ENCODE measurements at regions not wholly inside any gene's neighbourhood (a gene's known extent, or its start where the extent isn't known, plus 50 kb on each side); places are given as distances from the start of the nearest gene placed in this dataset.
A peak's percentile ranks its signal among the peaks of the same experiment; 100 is the strongest.

DNA sequence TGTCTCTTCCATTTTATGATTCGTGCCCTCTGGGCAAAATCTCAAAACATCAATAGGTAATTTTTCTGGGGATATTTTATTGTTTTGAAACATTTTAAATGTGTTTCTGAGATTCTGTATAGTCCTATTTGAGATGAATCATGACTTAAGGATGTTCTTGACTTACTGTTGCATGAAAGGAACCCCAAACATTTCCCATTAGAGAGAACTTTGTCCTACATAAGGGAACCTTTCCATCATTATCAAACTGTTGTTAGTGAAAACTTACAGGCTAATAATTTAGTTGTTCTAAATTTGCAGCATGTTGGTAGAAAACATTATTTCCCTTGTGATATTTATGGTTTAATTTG is 523.3 kb downstream of the PPARGC1A start:
- no peak overlapping the region for H3K4me3 ChIP-seq (ENCODE audit: low read depth, low read length)
- DNase-seq (ENCODE audit: low read depth): no peak

DNA sequence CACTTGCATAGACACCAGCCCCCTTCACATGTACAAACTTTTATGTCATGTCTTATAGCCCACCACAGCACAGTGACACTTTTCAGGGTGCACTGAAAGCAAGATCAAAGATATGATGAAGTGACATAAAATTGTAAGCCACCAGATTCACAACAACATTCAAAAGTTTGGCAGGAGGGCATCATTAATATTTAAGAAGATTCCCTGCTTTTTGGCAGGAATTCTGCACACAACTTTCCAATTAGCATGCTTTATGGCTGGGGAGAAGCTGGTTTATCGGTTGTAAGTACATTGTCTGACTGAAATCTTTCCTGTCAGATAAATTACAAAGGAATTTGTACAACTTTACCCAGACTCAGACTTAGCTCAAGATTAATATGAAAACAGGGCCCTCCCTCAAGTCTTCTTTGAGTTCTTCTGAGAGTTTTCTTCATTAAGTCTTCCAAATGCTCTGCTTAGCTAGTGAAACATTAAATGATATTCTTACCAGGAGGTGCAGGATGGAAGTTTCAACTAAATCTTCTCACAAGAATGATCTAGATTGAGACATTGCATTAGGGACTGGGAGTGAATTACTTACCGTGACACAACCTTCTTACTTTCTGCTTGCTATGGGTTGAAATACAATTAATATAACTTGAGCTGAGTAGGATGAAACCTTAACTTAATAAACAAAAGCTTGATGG is 523.8 kb downstream of the PPARGC1A start:
- no peak overlapping the region for H3K4me3 ChIP-seq (ENCODE audit: low read depth, low read length)
- no peak for DNase-seq (ENCODE audit: low read depth)

DNA sequence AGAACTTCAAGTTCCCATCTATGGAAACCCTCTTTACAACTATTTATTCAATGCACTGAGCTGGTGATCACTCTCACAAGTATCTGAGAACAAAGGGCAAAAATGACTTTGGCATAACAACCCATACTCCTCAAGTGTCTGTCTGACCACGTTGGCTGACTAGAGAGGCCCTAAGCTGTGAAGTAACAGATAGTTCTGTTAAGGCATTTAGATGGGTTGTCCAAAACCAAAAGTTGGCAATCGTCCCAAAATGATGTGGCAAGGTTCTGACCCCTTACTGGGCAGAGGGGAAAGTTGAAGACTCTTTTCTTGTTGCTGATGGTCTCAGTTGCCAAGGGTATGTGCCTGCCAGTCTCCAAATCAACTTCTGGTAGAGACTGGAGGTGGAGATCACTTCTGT is 524.8 kb downstream of the PPARGC1A start:
- no peak for DNase-seq (ENCODE audit: low read depth)
- H3K4me3 ChIP-seq (ENCODE audit: low read depth, low read length): no peak overlapping the region

DNA sequence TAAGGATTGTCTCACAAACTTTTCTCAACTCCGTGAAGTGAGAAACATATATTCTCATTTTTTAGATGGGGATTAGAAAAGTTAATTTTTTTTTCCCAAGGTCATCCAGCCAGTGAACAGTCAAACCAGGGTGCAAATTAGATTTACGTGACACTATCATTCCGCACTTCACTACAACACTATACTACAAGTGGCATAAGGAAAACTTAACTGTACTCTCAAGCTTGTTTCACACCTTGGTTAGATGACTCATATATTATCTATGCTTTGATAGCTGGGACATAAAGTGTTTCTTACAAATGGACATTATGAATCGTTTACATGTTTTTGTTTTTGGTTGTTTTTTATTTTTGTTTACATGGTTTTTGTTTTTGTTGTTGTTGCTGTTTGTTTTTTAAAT is 525.7 kb downstream of the PPARGC1A start:
- DNase-seq (ENCODE audit: low read depth): no peak
- no peak overlapping the region for H3K4me3 ChIP-seq (ENCODE audit: low read depth, low read length)

DNA sequence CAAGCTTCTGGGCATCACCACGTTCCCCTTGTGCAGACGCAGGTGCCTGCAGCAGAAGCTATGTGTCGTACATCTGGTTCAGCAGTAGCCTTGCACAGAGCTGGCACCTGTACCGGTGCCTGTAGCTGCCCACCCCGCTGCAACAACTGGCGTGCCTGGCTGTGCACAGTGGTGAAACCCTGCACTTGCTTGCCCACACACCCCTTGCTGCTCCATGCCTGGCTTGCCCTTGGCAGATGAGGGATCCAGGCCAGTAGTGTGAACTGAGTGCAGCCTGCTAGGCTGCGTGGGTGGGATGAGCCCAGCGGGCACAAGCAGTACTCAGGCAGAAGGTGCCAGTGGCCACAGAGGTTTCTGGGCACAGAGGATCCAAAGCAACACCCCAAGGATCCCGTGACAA is 528.4 kb downstream of the PPARGC1A start:
- no peak for DNase-seq (ENCODE audit: low read depth)
- no peak overlapping the region for H3K4me3 ChIP-seq (ENCODE audit: low read depth, low read length)

DNA sequence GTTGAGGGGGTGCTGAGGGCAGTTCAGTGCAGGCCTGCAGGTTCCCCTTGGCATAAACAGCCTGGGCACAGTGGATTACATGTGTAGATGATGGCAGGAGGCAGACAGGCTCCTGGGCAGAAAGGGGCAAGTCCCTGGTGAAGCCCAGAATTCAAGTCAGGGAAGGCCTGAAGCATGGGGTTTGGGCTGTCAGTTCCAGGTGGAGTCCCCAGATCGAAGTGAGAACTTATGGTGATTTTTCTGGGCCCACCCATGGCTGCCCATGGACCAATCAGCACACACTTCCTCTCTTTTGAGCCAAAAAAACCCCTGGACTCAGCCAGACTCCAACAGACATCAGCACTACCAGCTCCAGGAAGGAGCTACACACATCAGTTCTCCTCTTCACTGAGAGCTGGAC is 529.1 kb downstream of the PPARGC1A start:
- no peak overlapping the region for H3K4me3 ChIP-seq (ENCODE audit: low read depth, low read length)
- DNase-seq (ENCODE audit: low read depth): no peak

DNA sequence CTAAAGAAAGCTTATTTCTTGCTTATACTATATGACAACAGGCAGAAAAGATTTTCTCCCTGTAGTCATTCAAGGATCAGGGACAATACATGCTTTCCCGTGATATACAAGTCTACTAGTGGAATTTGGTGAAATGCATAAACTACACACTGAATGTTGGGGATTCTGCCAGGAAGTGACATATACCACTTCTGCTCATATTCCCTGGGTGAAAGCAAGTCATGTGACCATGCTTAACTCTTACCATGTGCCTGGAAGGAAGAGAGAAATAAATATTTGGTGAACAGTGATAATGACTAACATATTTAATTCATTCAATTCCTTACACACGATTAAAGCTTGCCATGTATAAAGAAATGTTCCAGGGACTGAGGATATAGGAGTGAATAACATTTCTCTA is 534.6 kb downstream of the PPARGC1A start:
- no peak overlapping the region for H3K4me3 ChIP-seq (ENCODE audit: low read depth, low read length)
- no peak for DNase-seq (ENCODE audit: low read depth)

DNA sequence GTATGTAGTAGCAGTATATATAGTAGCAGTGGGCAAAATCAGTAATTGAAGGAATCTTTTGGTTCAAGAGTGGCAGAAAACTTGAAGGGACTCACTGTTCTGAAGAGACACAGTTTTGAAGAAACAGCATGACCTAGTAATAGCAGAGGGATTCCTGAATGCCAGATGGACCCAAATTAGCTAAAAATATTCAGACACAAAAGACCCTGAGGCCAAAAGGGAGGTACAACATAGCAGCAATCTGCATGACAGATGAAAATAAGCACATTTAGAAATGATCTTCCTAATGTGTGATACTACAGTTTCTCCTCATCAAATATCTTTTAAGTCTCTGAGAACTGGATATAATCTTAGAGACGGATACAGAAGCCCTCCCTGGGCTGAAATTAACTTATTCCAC is 536.6 kb downstream of the PPARGC1A start:
- no peak overlapping the region for H3K4me3 ChIP-seq (ENCODE audit: low read depth, low read length)
- DNase-seq (ENCODE audit: low read depth): no peak

DNA sequence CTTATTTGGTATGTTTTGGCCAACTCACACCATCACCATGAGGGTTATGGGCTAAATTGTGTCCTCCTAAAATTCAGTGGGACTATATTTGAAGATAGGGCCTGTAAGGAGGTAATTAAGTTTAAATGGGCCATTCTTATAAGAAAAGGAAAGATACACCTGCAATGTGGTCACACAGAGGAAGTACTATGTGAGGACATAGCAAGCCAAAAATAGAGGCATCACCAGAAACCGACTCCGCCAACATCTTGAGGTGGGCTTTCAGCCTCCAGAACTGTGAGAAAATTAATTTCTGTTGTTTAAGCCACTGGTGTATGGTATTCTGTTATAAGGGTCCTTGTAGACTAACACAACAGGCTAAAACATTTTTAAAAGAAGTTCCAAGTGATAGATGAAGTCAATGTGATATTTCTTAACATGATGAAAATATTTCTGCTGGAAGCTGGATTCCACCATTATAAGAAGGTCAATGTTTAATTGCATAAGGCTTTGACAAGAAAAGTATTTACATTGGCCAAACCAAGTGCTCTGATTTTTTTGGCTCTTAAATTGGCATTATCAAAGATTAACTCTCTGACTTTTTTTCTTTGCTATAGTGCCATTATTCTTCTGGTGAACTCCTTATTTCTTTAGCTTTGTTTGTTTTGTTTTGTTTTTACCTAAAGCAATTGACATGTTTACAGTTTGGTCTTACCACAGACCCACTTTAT is 540.9 kb downstream of the PPARGC1A start:
- no peak overlapping the region for H3K4me3 ChIP-seq (ENCODE audit: low read depth, low read length)
- DNase-seq (ENCODE audit: low read depth): no peak

DNA sequence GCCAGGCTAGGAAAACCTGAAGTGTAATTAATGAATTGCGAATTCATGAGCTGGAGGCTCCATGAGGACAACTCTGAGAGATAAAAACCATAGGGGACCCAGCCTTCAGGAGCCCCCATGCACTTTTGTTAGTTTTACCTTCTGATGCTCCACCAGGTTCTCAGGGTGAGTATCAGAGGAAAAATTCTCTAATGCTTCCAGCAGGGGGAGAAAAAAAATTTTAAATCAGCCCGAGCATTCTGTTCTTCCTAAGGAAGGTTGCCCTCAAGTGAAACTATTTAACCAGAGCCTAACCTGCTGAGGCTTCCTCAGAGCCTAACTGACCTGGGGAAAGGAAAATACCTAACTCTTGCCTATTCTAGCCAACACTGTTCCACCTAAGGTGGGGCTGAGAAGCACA is 552.6 kb downstream of the PPARGC1A start:
- no peak for DNase-seq (ENCODE audit: low read depth)
- H3K4me3 ChIP-seq (ENCODE audit: low read depth, low read length): no peak overlapping the region

DNA sequence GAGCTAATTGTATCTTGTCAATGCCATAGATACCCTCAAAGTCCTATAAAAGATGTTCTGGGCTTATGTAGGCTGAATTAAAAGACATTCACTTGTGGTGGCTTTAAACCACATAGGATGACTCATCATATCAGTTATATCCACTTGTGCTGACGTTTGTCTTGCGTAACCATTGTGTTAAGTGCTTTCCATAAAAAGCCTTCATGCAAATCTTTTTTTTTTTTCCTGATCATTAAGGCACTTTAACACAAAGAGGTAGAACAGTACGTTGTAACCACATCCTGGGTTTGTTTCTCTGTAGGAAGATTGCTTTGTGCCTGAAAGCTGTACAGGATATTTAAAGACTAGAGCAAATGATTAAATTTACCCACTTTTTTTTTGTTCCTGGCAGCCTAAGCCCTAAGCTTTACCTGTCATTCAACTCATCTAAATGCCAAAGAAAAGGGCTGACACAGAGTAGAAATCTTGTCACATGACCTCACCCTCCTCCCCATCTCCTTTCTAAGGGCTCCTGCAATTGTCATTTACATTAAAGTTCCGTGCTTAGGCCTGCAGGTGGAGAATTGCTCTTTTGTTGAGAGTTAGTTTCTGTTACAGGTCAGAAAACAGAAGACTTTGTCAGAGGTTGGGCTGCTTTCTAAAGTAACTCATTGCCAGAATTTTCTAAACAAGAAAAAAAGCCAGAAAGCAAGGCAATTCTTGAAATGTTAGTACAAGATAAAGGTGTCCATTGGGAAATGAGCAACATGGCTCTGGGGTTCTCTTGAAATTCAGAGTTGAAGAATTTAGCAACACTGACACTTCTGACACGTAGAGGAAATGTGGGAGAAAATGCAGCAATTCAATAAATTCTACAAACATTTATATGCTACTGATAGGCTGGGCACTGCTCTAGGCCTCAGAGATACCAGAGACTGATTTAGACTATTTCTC is 555.6 kb downstream of the PPARGC1A start:
- H3K4me3 ChIP-seq (ENCODE audit: low read depth, low read length): no peak overlapping the region
- peak; percentile 73 for DNase-seq (ENCODE audit: low read depth)

DNA sequence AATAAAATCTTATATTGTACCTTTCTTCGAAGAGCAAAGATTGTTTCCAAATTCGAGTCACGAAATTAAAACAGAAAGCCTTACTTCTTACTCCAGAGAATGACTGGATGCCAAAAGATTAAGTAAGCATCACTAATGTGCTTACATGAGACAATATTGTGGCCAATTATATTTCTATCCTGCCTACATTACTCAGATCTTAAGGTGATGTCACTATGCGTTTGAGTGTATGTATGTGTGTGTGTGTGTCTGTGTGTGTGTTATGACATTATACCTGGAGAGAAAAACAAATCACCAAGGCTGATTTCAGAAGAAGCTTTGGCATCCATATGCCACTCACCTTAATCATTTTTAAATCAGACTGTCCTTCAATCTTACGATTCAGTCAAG is 556.3 kb downstream of the PPARGC1A start:
- no peak overlapping the region for H3K4me3 ChIP-seq (ENCODE audit: low read depth, low read length)
- no peak for DNase-seq (ENCODE audit: low read depth)

DNA sequence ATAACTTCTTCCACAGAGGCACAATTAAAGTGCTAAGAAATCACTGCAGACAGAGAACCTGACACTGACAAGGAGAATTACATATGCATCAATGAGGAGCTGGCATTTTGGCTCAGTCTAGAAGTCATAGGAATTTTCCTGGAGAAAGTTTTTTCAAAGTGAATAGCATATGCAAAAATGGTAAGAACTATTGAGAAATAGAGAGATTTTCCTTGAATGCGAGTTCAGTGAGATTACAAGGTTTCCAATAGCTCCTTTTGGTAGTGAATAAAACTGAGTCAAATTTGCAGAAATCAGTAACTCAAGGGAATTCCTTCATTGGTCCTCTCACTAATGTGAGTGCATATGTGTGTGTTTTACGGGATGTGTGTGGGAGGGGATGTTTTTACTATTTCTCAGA is 557.5 kb downstream of the PPARGC1A start:
- DNase-seq (ENCODE audit: low read depth): no peak
- no peak overlapping the region for H3K4me3 ChIP-seq (ENCODE audit: low read depth, low read length)

DNA sequence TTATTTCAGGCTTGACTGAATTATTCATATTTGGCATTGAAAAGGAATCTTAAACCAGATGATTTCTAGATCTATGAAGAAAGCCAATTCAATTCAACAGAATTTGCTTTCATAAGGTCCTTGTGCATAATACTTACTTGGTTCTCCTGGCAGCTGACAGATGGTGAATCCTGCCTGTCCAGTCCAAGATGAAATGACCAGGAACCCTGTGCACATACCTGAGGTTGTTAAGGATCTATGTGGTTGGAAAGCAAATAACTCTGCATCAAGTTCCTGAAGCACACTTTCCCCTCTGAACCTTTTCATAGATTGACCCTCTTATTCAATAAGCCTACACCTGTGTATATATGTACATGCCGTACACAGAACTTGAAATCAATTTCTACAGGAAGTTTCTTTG is 562.7 kb downstream of the PPARGC1A start:
- H3K4me3 ChIP-seq (ENCODE audit: low read depth, low read length): no peak overlapping the region
- DNase-seq (ENCODE audit: low read depth): no peak

DNA sequence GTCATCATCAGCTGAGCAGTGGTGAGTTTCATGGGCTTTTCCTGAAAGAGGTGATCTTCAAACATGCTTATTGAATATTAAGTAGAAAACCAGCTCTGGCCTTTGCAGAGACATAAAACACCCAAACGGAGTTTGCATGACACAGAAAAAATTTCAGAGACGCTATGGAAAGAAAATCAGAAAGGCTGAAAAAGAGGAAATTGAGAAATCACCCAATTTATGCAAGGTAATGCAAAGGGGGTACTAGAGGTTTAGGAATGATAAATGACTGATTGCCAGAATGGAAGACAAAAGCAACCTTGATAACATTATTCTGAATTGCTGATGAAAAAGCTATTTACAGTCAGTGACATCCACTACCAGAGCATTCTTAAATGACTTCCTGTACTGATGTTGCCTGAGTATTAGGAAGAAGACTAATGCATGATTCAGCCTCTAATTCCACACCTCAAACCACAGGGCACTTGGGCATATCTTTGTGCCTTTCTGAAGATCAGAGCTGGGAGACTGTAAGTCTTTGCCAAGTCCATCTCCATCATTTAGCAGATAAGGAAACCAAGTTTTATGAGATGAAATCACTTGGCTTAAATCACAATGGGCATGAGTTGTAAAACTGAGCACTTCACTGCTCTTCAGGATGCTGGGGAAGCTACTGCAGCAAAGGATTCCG is 565.7 kb downstream of the PPARGC1A start:
- H3K4me3 ChIP-seq (ENCODE audit: low read depth, low read length): no peak overlapping the region
- DNase-seq (ENCODE audit: low read depth): no peak

DNA sequence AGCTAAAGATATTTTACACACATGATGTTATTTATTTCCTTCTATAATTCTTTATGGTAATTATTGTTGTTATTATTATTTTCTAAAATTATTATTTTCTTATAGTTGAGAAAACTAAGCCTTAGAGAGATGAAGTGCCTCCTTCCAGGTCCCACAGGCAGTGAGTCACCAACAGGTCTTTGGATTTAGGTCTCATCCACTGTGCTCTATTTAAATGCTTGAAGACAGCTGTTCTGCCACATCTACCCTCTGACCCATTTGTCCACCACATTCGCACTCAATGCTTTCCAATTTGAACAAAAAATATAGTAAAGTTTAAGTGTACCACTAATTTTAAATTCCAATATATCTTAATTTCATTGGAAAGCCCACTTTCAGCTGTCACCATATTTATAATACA is 566.4 kb downstream of the PPARGC1A start:
- no peak for DNase-seq (ENCODE audit: low read depth)
- no peak overlapping the region for H3K4me3 ChIP-seq (ENCODE audit: low read depth, low read length)

DNA sequence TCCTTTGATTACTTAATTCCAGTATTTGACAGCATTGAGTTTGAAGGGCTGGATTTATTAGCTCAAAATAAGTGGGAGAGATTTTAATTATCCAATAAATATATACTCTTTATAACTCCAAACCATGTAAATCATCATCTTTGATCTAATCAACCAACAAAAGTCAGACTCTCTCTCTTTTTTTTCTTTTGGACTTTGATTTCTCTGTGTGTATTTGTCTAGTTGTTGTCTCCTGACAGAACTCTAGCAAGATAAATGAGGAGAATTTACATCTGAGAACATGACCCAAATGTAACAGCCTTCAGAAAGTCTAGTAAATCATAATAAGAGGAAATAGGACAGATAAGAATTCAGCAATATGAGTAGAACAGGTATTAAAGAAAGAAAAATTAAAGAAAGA is 567.1 kb downstream of the PPARGC1A start:
- H3K4me3 ChIP-seq (ENCODE audit: low read depth, low read length): no peak overlapping the region
- DNase-seq (ENCODE audit: low read depth): no peak

DNA sequence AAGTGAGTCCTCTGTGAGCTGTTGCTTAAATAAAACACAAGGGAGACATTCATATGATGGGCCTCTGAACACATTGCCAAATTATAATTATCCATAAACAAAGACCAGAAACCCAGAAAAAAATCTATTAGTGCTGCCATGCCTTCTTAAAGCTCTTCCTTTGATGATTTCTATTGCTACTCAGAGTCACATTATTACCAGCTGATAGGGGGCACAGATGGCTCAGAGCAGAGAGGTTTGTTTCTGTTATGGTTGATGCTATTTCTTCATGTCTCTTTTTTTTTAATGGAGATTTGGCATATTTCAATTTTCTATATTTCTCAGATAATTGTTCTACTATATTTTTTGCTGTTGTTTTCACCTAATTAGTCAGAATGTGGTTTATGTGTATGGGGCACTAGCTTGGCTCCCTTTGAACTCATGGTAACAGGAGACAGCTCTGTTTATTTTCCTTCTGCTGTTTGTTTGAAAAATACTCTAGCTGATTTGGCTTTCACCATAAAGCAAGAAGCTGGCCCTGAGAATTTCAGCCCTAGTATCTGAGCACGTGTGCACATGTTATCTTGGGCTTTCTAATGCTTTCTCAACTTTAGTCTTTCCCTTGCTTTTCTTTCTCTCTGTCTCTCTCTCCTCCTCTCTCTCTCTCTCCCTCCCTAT is 568.8 kb downstream of the PPARGC1A start:
- no peak for DNase-seq (ENCODE audit: low read depth)
- no peak overlapping the region for H3K4me3 ChIP-seq (ENCODE audit: low read depth, low read length)

DNA sequence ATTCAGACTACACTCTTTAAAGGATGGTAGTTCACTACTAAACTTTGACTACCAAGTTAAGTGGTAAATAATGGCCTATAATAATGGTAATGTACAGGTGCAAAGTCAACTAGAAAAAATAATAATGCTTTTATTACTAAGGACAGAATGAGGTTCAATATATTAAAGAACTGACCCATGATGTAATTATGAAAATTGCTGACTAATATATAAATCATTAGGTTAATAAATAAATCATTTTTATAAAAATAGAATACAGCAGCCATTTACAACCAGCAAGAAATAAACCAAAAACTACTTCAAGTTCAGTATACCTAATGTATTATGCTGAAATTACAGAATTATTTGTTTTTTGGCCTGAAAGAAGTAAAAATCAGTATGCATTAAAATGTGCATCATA is 577.2 kb downstream of the PPARGC1A start:
- no peak for DNase-seq (ENCODE audit: low read depth)
- no peak overlapping the region for H3K4me3 ChIP-seq (ENCODE audit: low read depth, low read length)

DNA sequence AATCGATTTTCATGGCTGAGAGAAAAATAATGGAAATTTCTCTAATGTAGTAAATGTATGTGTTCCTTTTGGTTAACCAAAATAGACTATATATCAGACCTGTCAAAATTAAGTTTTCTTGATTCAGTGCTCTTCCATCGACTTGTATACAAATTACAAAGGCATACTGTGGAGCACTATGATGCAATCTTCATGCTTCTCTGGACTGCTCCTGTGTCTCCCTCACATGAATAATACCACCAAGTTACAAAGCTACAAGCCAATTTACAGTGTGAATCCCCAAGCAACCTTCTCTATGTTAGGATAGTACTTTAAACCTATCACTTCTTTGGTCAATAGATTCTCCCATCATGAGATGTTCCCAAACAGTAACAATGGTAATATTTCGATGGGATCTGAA is 577.9 kb downstream of the PPARGC1A start:
- DNase-seq (ENCODE audit: low read depth): no peak
- H3K4me3 ChIP-seq (ENCODE audit: low read depth, low read length): no peak overlapping the region

All from skeletal muscle cell (primary cell).